ENCODE measurements at regions not wholly inside any gene's neighbourhood (a gene's known extent, or its start where the extent isn't known, plus 50 kb on each side); places are given as distances from the start of the nearest gene placed in this dataset.

GRCh38 chr6:135118134-135118730, 62.9 kb upstream of the MYB start:
- TF ChIP-seq CTCF (IDR thresholded peaks at IDR 0.05; ENCODE audit: low read depth, low read length) (no peak), EZH2phosphoT487 (IDR thresholded peaks at IDR 0.05; ENCODE audit: low read depth) (no peak)

All from OCI-LY3 (cell line).